ENCODE measurements at regions not wholly inside any gene's neighbourhood (a gene's known extent, or its start where the extent isn't known, plus 50 kb on each side); places are given as distances from the start of the nearest gene placed in this dataset.
"Not testable (repeated sequence)": the region's sequence is repeated elsewhere in the genome, so short reads cannot be mapped to it uniquely, and the experiment has no call there.

- TF ChIP-seq, protein P1, sequence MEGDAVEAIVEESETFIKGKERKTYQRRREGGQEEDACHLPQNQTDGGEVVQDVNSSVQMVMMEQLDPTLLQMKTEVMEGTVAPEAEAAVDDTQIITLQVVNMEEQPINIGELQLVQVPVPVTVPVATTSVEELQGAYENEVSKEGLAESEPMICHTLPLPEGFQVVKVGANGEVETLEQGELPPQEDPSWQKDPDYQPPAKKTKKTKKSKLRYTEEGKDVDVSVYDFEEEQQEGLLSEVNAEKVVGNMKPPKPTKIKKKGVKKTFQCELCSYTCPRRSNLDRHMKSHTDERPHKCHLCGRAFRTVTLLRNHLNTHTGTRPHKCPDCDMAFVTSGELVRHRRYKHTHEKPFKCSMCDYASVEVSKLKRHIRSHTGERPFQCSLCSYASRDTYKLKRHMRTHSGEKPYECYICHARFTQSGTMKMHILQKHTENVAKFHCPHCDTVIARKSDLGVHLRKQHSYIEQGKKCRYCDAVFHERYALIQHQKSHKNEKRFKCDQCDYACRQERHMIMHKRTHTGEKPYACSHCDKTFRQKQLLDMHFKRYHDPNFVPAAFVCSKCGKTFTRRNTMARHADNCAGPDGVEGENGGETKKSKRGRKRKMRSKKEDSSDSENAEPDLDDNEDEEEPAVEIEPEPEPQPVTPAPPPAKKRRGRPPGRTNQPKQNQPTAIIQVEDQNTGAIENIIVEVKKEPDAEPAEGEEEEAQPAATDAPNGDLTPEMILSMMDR (IDR thresholded peaks at IDR 0.05; ENCODE audit: unreplicated experiment) = no peak
- ChIA-PET CTCF (no interaction called here), POLR2A (no interaction called here)
- Mint-ChIP-seq H3K27ac (ENCODE audit: low read depth, unreplicated experiment) (no peak overlapping the region), H3K4me1 (ENCODE audit: insufficient read depth, unreplicated experiment) (no peaks in the 10 kb centered on the region), H3K4me3 (ENCODE audit: unreplicated experiment) (no peak overlapping the region), H3K36me3 (ENCODE audit: insufficient read depth, unreplicated experiment) (peaks cover 5% of the 10 kb centered on the region), H3K27me3 (ENCODE audit: insufficient read depth, unreplicated experiment) (no peaks in the 10 kb centered on the region), H3K9me3 (ENCODE audit: unreplicated experiment) (peaks cover 32% of the 10 kb centered on the region)
- intact Hi-C loops (cut with micrococcal nuclease) = no loop called here
- no peak for DNase-seq (ENCODE audit: unreplicated experiment)
- no TSS peak for BruUV-seq (replicated peaks)
Measured at GRCh38 chr11:22089609-22090008, 103.3 kb upstream of the ANO5 start.

GRCh38 chr11:22106566-22106965 lies 86.3 kb upstream of the ANO5 start:
- no peaks in the 10 kb centered on the region for H3K27me3 Mint-ChIP-seq (ENCODE audit: insufficient read depth, unreplicated experiment)
- no peak overlapping the region for H3K27ac Mint-ChIP-seq (ENCODE audit: low read depth, unreplicated experiment)
- intact Hi-C loops (cut with micrococcal nuclease) = no loop called here
- TF ChIP-seq, protein P1 (IDR thresholded peaks at IDR 0.05; ENCODE audit: unreplicated experiment) = no peak
- H3K9me3 Mint-ChIP-seq (ENCODE audit: unreplicated experiment) = peaks cover 26% of the 10 kb centered on the region
- ChIA-PET POLR2A (no interaction called here), CTCF (no interaction called here)
- no peaks in the 10 kb centered on the region for H3K4me1 Mint-ChIP-seq (ENCODE audit: insufficient read depth, unreplicated experiment)
- no peak for DNase-seq (ENCODE audit: unreplicated experiment)
- H3K36me3 Mint-ChIP-seq (ENCODE audit: insufficient read depth, unreplicated experiment) = no peaks in the 10 kb centered on the region
- no TSS peak for BruUV-seq (replicated peaks)
- H3K4me3 Mint-ChIP-seq (ENCODE audit: unreplicated experiment) = no peak overlapping the region

DNA sequence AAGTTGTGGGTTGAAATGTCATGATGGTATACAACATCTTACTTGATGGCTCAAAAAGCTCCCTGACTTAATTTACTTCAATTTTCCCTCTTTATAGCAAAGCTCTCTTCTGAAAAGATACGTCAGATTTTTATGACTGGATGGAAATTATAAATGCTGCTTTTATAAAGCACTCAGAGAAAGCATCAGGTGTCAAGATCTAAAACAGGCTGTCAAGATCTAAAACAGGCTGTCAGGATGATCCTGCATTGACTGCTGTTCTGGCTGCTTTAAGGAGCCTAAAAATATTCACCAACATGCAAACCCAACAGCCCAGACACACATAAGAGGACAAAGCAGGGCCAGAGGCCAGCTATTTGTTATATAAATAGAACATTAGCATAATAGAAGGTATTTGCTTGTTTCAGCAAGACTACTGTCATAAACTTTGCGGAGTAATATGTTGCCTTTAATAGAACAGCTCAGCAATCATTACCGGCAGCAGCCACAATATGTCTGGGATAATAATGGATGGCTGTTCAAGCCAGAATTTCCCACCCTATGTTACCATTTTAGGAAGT lies 77.3 kb upstream of the ANO5 start:
- Mint-ChIP-seq H3K27me3 (ENCODE audit: insufficient read depth, unreplicated experiment) (no peaks in the 10 kb centered on the region), H3K4me1 (ENCODE audit: insufficient read depth, unreplicated experiment) (no peaks in the 10 kb centered on the region), H3K27ac (ENCODE audit: low read depth, unreplicated experiment) (no peak overlapping the region), H3K36me3 (ENCODE audit: insufficient read depth, unreplicated experiment) (peaks cover 6% of the 10 kb centered on the region), H3K4me3 (ENCODE audit: unreplicated experiment) (no peak overlapping the region), H3K9me3 (ENCODE audit: unreplicated experiment) (peaks cover 12% of the 10 kb centered on the region)
- no peak for DNase-seq (ENCODE audit: unreplicated experiment)
- TF ChIP-seq, protein P1 (IDR thresholded peaks at IDR 0.05; ENCODE audit: unreplicated experiment) = no peak
- BruUV-seq (replicated peaks) = no TSS peak
- CTCF ChIA-PET = interaction anchor here (0.6 to 1.2 kb wide), 2 partner anchors 37 to 57 kb away, joined by 4 read pairs; no protein-coding TSS in a partner anchor
- intact Hi-C loops (cut with micrococcal nuclease) = no loop called here
- POLR2A ChIA-PET = no interaction called here

- H3K27ac Mint-ChIP-seq (ENCODE audit: low read depth, unreplicated experiment); POLR2A ChIA-PET; H3K4me1 Mint-ChIP-seq (ENCODE audit: insufficient read depth, unreplicated experiment); H3K4me3 Mint-ChIP-seq (ENCODE audit: unreplicated experiment); intact Hi-C loops (cut with micrococcal nuclease); CTCF ChIA-PET; H3K27me3 Mint-ChIP-seq (ENCODE audit: insufficient read depth, unreplicated experiment); BruUV-seq (replicated peaks); DNase-seq (ENCODE audit: unreplicated experiment); H3K36me3 Mint-ChIP-seq (ENCODE audit: insufficient read depth, unreplicated experiment): not testable (repeated sequence)
- peaks cover 56% of the 10 kb centered on the region for H3K9me3 Mint-ChIP-seq (ENCODE audit: unreplicated experiment)
Measured at GRCh38 chr11:22127981-22128380, 64.9 kb upstream of the ANO5 start.
